MM.1S (cell line): ENCODE measurements at regions not wholly inside any gene's neighbourhood (a gene's known extent, or its start where the extent isn't known, plus 50 kb on each side); places are given as distances from the start of the nearest gene placed in this dataset.

Source experiments
- CTCF ChIP-seq: fragments of 300-600 bp; sonication (generic); IDR thresholded peaks from 2 replicates; pipeline ENCODE4 v1.5.1; 2016; ENCODE audit warnings: antibody characterized with exemption, low read length, mixed read lengths
- EZH2 ChIP-seq: fragments of 300-600 bp; sonication (generic); optimal IDR thresholded peaks from 2 replicates; pipeline ENCODE3; 2017; ENCODE audit warnings: low read depth, mild to moderate bottlenecking, antibody characterized with exemption, low read length, mixed read lengths

- TF ChIP-seq CTCF (no peak), EZH2 (no peak)
These were observed 170.2 kb upstream of the P2RY1 start for GRCh38 chr3:152664766-152665165.
